ENCODE measurements at regions not wholly inside any gene's neighbourhood (a gene's known extent, or its start where the extent isn't known, plus 50 kb on each side); places are given as distances from the start of the nearest gene placed in this dataset.
"Not testable (repeated sequence)": the region's sequence is repeated elsewhere in the genome, so short reads cannot be mapped to it uniquely, and the experiment has no call there.

DNA sequence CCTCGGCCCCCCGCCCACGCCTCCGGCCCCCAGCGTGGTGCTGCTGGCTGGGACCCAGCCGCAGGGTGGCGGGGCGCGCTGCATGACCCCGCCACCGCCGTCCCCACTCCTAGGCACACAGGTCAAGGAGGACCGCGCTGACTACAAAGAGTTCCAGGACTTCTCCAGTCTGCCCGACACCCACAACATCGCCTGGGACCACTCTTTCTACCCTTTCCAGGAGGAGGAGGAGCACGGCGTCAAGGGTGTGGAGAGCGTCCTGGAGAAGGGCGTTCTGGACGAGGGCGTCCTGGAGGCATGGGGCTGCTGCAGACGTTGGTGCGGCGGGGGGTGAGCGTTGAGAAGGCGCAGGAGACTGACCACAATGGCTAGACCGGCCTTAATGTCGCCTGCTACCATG lies 101.7 kb upstream of the OR4C13 start:
- TF ChIP-seq POLR2A (IDR thresholded peaks at IDR 0.05), result not testable (repeated sequence)
- TF ChIP-seq, protein P1, sequence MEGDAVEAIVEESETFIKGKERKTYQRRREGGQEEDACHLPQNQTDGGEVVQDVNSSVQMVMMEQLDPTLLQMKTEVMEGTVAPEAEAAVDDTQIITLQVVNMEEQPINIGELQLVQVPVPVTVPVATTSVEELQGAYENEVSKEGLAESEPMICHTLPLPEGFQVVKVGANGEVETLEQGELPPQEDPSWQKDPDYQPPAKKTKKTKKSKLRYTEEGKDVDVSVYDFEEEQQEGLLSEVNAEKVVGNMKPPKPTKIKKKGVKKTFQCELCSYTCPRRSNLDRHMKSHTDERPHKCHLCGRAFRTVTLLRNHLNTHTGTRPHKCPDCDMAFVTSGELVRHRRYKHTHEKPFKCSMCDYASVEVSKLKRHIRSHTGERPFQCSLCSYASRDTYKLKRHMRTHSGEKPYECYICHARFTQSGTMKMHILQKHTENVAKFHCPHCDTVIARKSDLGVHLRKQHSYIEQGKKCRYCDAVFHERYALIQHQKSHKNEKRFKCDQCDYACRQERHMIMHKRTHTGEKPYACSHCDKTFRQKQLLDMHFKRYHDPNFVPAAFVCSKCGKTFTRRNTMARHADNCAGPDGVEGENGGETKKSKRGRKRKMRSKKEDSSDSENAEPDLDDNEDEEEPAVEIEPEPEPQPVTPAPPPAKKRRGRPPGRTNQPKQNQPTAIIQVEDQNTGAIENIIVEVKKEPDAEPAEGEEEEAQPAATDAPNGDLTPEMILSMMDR (IDR thresholded peaks at IDR 0.05), result not testable (repeated sequence)

Measured in testis (tissue), 2 donors.